PC-3 (cell line): ENCODE measurements at regions not wholly inside any gene's neighbourhood (a gene's known extent, or its start where the extent isn't known, plus 50 kb on each side); places are given as distances from the start of the nearest gene placed in this dataset.

ENCODE experiments used
- EZH2 ChIP-seq: fragments of 300-600 bp; sonication (generic); IDR thresholded peaks from one replicate; pipeline ENCODE4 v1.6.1; 2017; ENCODE audit warnings: antibody characterized with exemption, mild to moderate bottlenecking, low read length; ENCODE audit not compliant: unreplicated experiment
- EZH2phosphoT487 ChIP-seq: fragments of 300-600 bp; sonication (generic); IDR thresholded peaks from 2 replicates; pipeline ENCODE4 v1.6.1; 2018; ENCODE audit warnings: mild to moderate bottlenecking, antibody characterized with exemption, low read length, borderline replicate concordance
- TF ChIP-seq, protein P1 (sequence below): fragments of 300-600 bp; sonication (generic); conservative IDR thresholded peaks from 2 replicates; pipeline ENCODE4 v1.5.1; 2017; ENCODE audit warnings: antibody characterized with exemption, low read depth, mild to moderate bottlenecking, low read length

DNA sequence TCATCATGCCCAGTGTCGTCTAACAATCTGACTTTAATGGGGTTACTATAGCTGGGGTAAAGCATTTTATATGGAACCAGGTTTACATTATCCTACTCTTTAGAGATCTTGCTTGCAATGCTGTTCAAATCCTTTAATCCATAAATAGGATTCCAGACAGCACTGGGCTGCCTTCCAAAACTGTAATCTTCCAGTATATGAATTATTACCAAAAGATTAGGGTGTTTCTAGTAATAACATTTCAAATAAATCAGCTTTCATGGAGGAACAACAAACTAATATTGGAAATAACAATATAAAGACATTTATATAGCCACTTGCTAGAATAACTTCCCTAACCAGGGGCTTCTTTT is 88.6 kb upstream of the PLXNA2 start:
- TF ChIP-seq, protein P1, sequence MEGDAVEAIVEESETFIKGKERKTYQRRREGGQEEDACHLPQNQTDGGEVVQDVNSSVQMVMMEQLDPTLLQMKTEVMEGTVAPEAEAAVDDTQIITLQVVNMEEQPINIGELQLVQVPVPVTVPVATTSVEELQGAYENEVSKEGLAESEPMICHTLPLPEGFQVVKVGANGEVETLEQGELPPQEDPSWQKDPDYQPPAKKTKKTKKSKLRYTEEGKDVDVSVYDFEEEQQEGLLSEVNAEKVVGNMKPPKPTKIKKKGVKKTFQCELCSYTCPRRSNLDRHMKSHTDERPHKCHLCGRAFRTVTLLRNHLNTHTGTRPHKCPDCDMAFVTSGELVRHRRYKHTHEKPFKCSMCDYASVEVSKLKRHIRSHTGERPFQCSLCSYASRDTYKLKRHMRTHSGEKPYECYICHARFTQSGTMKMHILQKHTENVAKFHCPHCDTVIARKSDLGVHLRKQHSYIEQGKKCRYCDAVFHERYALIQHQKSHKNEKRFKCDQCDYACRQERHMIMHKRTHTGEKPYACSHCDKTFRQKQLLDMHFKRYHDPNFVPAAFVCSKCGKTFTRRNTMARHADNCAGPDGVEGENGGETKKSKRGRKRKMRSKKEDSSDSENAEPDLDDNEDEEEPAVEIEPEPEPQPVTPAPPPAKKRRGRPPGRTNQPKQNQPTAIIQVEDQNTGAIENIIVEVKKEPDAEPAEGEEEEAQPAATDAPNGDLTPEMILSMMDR = no peak
- no peak for TF ChIP-seq EZH2
- no peak for TF ChIP-seq EZH2phosphoT487
